ENCODE measurements at regions not wholly inside any gene's neighbourhood (a gene's known extent, or its start where the extent isn't known, plus 50 kb on each side); places are given as distances from the start of the nearest gene placed in this dataset.

GRCh38 chr7:11951909-11952308 lies 119.9 kb upstream of the THSD7A start:
- Histone ChIP-seq H3K27ac (no peak overlapping the region), H3K4me3 (no peak overlapping the region), H3K27me3 (no peaks in the 10 kb centered on the region), H3K36me3 (no peaks in the 10 kb centered on the region), H3K4me1 (no peaks in the 10 kb centered on the region), H3K9me3 (no peaks in the 10 kb centered on the region)
- no peak for DNase-seq
- intact Hi-C loops (cut with DNase I; ENCODE audit: low total_unique reads): no loop called here
- TF ChIP-seq CTCF (IDR thresholded peaks at IDR 0.05): no peak
- no peak for TF ChIP-seq POLR2A (IDR thresholded peaks at IDR 0.05)
- TF ChIP-seq POLR2AphosphoS5 (IDR thresholded peaks at IDR 0.05): no peak
- no peak for TF ChIP-seq EP300 (IDR thresholded peaks at IDR 0.05)
- WGBS, 5 donors: 74 to 93% (median 92%) methylated on average over 3 of the region's 3 CpGs

- WGBS, 5 donors: 56 to 93% (median 71%) methylated on average over 2 of the region's 2 CpGs
- H3K27me3 ChIP-seq: no peaks in the 10 kb centered on the region
- no peaks in the 10 kb centered on the region for H3K4me1 ChIP-seq
- no peaks in the 10 kb centered on the region for H3K9me3 ChIP-seq
- TF ChIP-seq CTCF (IDR thresholded peaks at IDR 0.05): no peak
- H3K36me3 ChIP-seq: no peaks in the 10 kb centered on the region
- intact Hi-C loops (cut with DNase I; ENCODE audit: low total_unique reads): no loop called here
- H3K27ac ChIP-seq: no peak overlapping the region
- no peak for DNase-seq
- no peak overlapping the region for H3K4me3 ChIP-seq
These were observed 121.0 kb upstream of the THSD7A start for GRCh38 chr7:11952972-11953371.

- Histone ChIP-seq H3K36me3 (no peaks in the 10 kb centered on the region), H3K9me3 (no peaks in the 10 kb centered on the region), H3K4me1 (no peaks in the 10 kb centered on the region), H3K4me3 (no peak overlapping the region), H3K27me3 (no peaks in the 10 kb centered on the region), H3K27ac (no peak overlapping the region)
- TF ChIP-seq POLR2AphosphoS5 (IDR thresholded peaks at IDR 0.05) (no peak), EP300 (IDR thresholded peaks at IDR 0.05) (no peak), POLR2A (IDR thresholded peaks at IDR 0.05) (no peak), CTCF (IDR thresholded peaks at IDR 0.05) (no peak)
- intact Hi-C loops (cut with DNase I; ENCODE audit: low total_unique reads): no loop called here
- no peak for DNase-seq
- 74 to 93% (median 83%) methylated on average over 5 of the region's 5 CpGs for WGBS, 5 donors
These were observed 125.0 kb upstream of the THSD7A start for GRCh38 chr7:11956991-11957390.

- Histone ChIP-seq H3K4me1 (no peaks in the 10 kb centered on the region), H3K36me3 (no peaks in the 10 kb centered on the region), H3K4me3 (no peak overlapping the region), H3K27ac (no peak overlapping the region), H3K9me3 (no peaks in the 10 kb centered on the region), H3K27me3 (no peaks in the 10 kb centered on the region)
- WGBS, 5 donors: 76 to 88% (median 82%) methylated on average over 1 of the region's 1 CpG
- no peak for TF ChIP-seq CTCF (IDR thresholded peaks at IDR 0.05)
- TF ChIP-seq POLR2AphosphoS5 (IDR thresholded peaks at IDR 0.05): no peak
- no peak for TF ChIP-seq POLR2A (IDR thresholded peaks at IDR 0.05)
- TF ChIP-seq EP300 (IDR thresholded peaks at IDR 0.05): no peak
- DNase-seq: no peak
- intact Hi-C loops (cut with DNase I; ENCODE audit: low total_unique reads): no loop called here
These were observed 126.0 kb upstream of the THSD7A start for GRCh38 chr7:11957956-11958355.

- WGBS, 5 donors: 72 to 82% (median 74%) methylated on average over 2 of the region's 2 CpGs
- TF ChIP-seq POLR2AphosphoS5 (IDR thresholded peaks at IDR 0.05) (no peak), CTCF (IDR thresholded peaks at IDR 0.05) (no peak), EP300 (IDR thresholded peaks at IDR 0.05) (no peak), POLR2A (IDR thresholded peaks at IDR 0.05) (no peak)
- no peak for DNase-seq
- Histone ChIP-seq H3K27ac (no peak overlapping the region), H3K9me3 (no peaks in the 10 kb centered on the region), H3K4me3 (no peak overlapping the region), H3K4me1 (no peaks in the 10 kb centered on the region), H3K27me3 (no peaks in the 10 kb centered on the region), H3K36me3 (no peaks in the 10 kb centered on the region)
- intact Hi-C loops (cut with DNase I; ENCODE audit: low total_unique reads): no loop called here
These were observed 127.1 kb upstream of the THSD7A start for GRCh38 chr7:11959121-11959520.

Measured in stomach (tissue), 8 donors.